GM12878 (cell line): ENCODE measurements at regions not wholly inside any gene's neighbourhood (a gene's known extent, or its start where the extent isn't known, plus 50 kb on each side); places are given as distances from the start of the nearest gene placed in this dataset.

Experiments used
- ATAC-seq: fragments of 200-7000 bp; cut with Tn5 transposase; 3 replicates; pipeline ENCODE4 v1.9.1; 2020; ENCODE audit warnings: mild to moderate bottlenecking, moderate library complexity
- BruUV-seq: library from RNA; stranded (reverse); fragments of 400-500 nt; replicated peaks from 2 replicates; lab custom pipeline; 2021; lab: Mats Ljungman, UMichigan
- CTCF ChIA-PET: fragments of 300-600 bp; sonication (Branson Sonifier 250); formaldehyde crosslinking; extraction: SDS; loops from one replicate; lab custom pipeline; 2021; ENCODE audit warnings: inconsistent platforms; lab: Yijun Ruan, JAX
- POLR2A ChIA-PET: fragments of 350-600 bp; formaldehyde crosslinking; extraction: SDS; loops from one replicate; lab custom pipeline; 2021; ENCODE audit warnings: inconsistent platforms; lab: Charles Lee
- RAD21 ChIA-PET: fragments of 300-600 bp; sonication (Branson Sonifier 250); formaldehyde crosslinking; loops from one replicate; lab custom pipeline; 2023; ENCODE audit warnings: antibody characterized with exemption; ENCODE audit not compliant: unreplicated experiment; lab: Charles Lee
- SMC1A ChIA-PET: fragments of 300-600 bp; sonication (Branson Sonifier 250); formaldehyde crosslinking; loops from one replicate; lab custom pipeline; 2023; ENCODE audit not compliant: unreplicated experiment, uncharacterized antibody; lab: Charles Lee
- DNase-seq: peaks from one replicate; pipeline ENCODE4 v3.0.0-alpha.2; 2011; ENCODE audit warnings: low read depth, low spot score
- FAIRE-seq: peaks from 3 replicates; lab custom pipeline; 2011; peaks lifted over from hg19 to GRCh38; lab: Jason Lieb, UNC
- H2AFZ ChIP-seq: 2 replicates; pipeline ENCODE4 v1.6.0; 2011; ENCODE audit warnings: low read depth, low read length, control low read depth; ENCODE audit not compliant: control insufficient read depth
- H3K27ac ChIP-seq: 2 replicates; pipeline ENCODE4 v1.5.1; 2011; ENCODE audit warnings: control low read depth; ENCODE audit not compliant: control insufficient read depth, insufficient read depth
- H3K27me3 ChIP-seq, 2 experiments: replicated peaks in 1 of 2; 2 replicates each; pipeline versions ENCODE4 v1.6.0 to v1.6.1; 2011; ENCODE audit warnings: low read length in 1 of 2; ENCODE audit not compliant: control insufficient read depth in 2 of 2, insufficient read depth in 2 of 2
- H3K36me3 ChIP-seq, 2 experiments: 2 replicates each; pipeline ENCODE4 v1.5.1; 2011; ENCODE audit warnings: low read length in 1 of 2; ENCODE audit not compliant: control insufficient read depth in 2 of 2, insufficient read depth in 2 of 2
- H3K4me1 ChIP-seq: 2 replicates; pipeline ENCODE4 v1.6.1; 2011; ENCODE audit warnings: mild to moderate bottlenecking, low read length, moderate library complexity, mixed read lengths; ENCODE audit not compliant: control insufficient read depth, insufficient read depth
- H3K4me2 ChIP-seq: 2 replicates; pipeline ENCODE4 v1.6.0; 2011; ENCODE audit warnings: control low read depth; ENCODE audit not compliant: control insufficient read depth, insufficient read depth
- H3K4me3 ChIP-seq: fragments of 200-600 bp; sonication (generic); 2 replicates; pipeline ENCODE4 v1.5.1; 2016
- H3K79me2 ChIP-seq: 2 replicates; pipeline ENCODE4 v1.6.0; 2011; ENCODE audit warnings: low read length; ENCODE audit not compliant: control insufficient read depth, insufficient read depth
- H3K9ac ChIP-seq: 2 replicates; pipeline ENCODE4 v1.8.0; 2011; ENCODE audit warnings: low read length, control low read depth, mixed read lengths; ENCODE audit not compliant: control insufficient read depth, insufficient read depth
- H3K9me3 ChIP-seq: replicated peaks from 3 replicates; pipeline ENCODE4 v1.5.1; 2011; ENCODE audit warnings: mild to moderate bottlenecking, low read length; ENCODE audit not compliant: control insufficient read depth, insufficient read depth
- H4K20me1 ChIP-seq: 2 replicates; pipeline ENCODE4 v1.6.0; 2011; ENCODE audit not compliant: control insufficient read depth, insufficient read depth
- ATF7 ChIP-seq: fragments of 450-650 bp; IDR thresholded peaks from 2 replicates; pipeline ENCODE4 v1.6.1; 2016; ENCODE audit warnings: low read depth, mild to moderate bottlenecking
- CEBPB ChIP-seq, 2 experiments: fragments of 150-350 bp in 1 of 2; IDR thresholded peaks; 2 replicates each; pipeline ENCODE4 v1.6.1; 2012 to 2014; ENCODE audit warnings: low read depth in 2 of 2, low read length in 2 of 2, borderline replicate concordance in 1 of 2, inconsistent platforms in 1 of 2
- CREB1 ChIP-seq: IDR thresholded peaks from 2 replicates; pipeline ENCODE4 v1.6.1; 2012; ENCODE audit warnings: low read depth, mild to moderate bottlenecking, inconsistent platforms
- CTCF ChIP-seq, 3 experiments: IDR thresholded peaks in 2 of 3; conservative IDR thresholded peaks in 1 of 3; 2 replicates each; pipeline ENCODE4 v1.5.1; 2011; ENCODE audit warnings: low read depth in 3 of 3, low read length in 3 of 3, mild to moderate bottlenecking in 3 of 3, control low read depth in 2 of 3, moderate library complexity in 2 of 3, inconsistent platforms in 1 of 3, mixed read lengths in 1 of 3; ENCODE audit not compliant: control insufficient read depth in 2 of 3, insufficient read depth in 1 of 3; ENCODE audit errors: extremely low read depth in 1 of 3
- IKZF2 ChIP-seq, 2 experiments: fragments of 450-650 bp; IDR thresholded peaks; 2 replicates each; pipeline ENCODE4 v1.6.1; 2017; ENCODE audit warnings: mild to moderate bottlenecking in 2 of 2, moderate library complexity in 2 of 2
- JUND ChIP-seq: IDR thresholded peaks from 2 replicates; pipeline ENCODE4 v1.6.1; 2012; ENCODE audit warnings: low read depth, mild to moderate bottlenecking, low read length, improper control_type of control experiment, moderate library complexity
- MEF2A ChIP-seq: IDR thresholded peaks from 2 replicates; pipeline ENCODE4 v1.6.1; 2011; ENCODE audit warnings: low read depth, mild to moderate bottlenecking, low read length, moderate library complexity; ENCODE audit not compliant: insufficient read depth
- MYB ChIP-seq: fragments of 150-350 bp; IDR thresholded peaks from 2 replicates; pipeline ENCODE4 v1.6.1; 2014; ENCODE audit warnings: mild to moderate bottlenecking, low read depth, low read length, borderline replicate concordance
- PBX3 ChIP-seq: IDR thresholded peaks from 2 replicates; pipeline ENCODE4 v1.6.1; 2011; ENCODE audit warnings: mild to moderate bottlenecking, low read depth, low read length, moderate library complexity; ENCODE audit not compliant: insufficient replicate concordance
- PKNOX1 ChIP-seq: fragments of 450-650 bp; IDR thresholded peaks from 2 replicates; pipeline ENCODE4 v1.6.1; 2016; ENCODE audit warnings: mild to moderate bottlenecking
- PRDM15 ChIP-seq: fragments of 450-650 bp; formaldehyde crosslinking; IDR thresholded peaks from 2 replicates; pipeline ENCODE4 v1.4.0; 2020; ENCODE audit warnings: mild to moderate bottlenecking, moderate library complexity
- SMARCA5 ChIP-seq: fragments of 450-650 bp; IDR thresholded peaks from 2 replicates; pipeline ENCODE4 v1.6.1; 2017; ENCODE audit warnings: mild to moderate bottlenecking
- SMC3 ChIP-seq: IDR thresholded peaks from 2 replicates; pipeline ENCODE4 v1.6.1; 2011; ENCODE audit warnings: low read length, improper control_type of control experiment, borderline replicate concordance
- WGBS: methylation state at CpG from one replicate; pipeline ENCODE4 v1.1.6; 2016; ENCODE audit warnings: low lambda C conversion rate; ENCODE audit not compliant: insufficient replicate concordance, insufficient coverage; ENCODE audit errors: missing lambda C conversion rate; 5-methylcytosine and 5-hydroxymethylcytosine counted together
- in situ Hi-C: fragments of 300-500 bp; cut with MboI; formaldehyde crosslinking; loops from 9 replicates; pipeline ENCODE4 v1.14.3; 2018; ENCODE audit warnings: mixed read lengths
- intact Hi-C: fragments of 100-400 bp; cut with micrococcal nuclease; formaldehyde crosslinking; loops from one replicate; pipeline ENCODE4 v1.14.2; 2022; ENCODE audit not compliant: unreplicated experiment

GRCh38 chr6:6815732-6816131, 227.2 kb downstream of the LY86 start:
- Histone ChIP-seq H3K79me2 (no peaks in the 10 kb centered on the region), H3K4me2 (no peak overlapping the region), H2AFZ (no peak overlapping the region), H3K4me1 (peaks cover 31% of the 10 kb centered on the region), H3K9ac (no peak overlapping the region), H3K36me3 (no peaks in the 10 kb centered on the region), H3K4me3 (no peak overlapping the region), H4K20me1 (no peaks in the 10 kb centered on the region), H3K27me3 (no peaks in the 10 kb centered on the region), H3K9me3 (no peaks in the 10 kb centered on the region), H3K27ac (no peak overlapping the region)
- ChIA-PET CTCF (interaction anchor here (1.3 kb wide), 1 partner anchor 10 kb away, joined by 3 read pairs; no protein-coding TSS in a partner anchor), POLR2A (interaction anchor here (1.0 kb wide), 1 partner anchor 9 kb away, joined by 3 read pairs; no protein-coding TSS in a partner anchor), SMC1A (interaction anchor here (2.0 to 2.1 kb wide), 2 partner anchors 11 to 41 kb away, joined by 7 read pairs; no protein-coding TSS in a partner anchor), RAD21 (interaction anchor here (0.9 to 2.1 kb wide), 3 partner anchors 16 to 64 kb away, joined by 3 to 13 read pairs (median 4); no protein-coding TSS in a partner anchor)
- DNase-seq (no peak), FAIRE-seq (no peak), ATAC-seq (no peak)
- in situ Hi-C loops (no loop called here), intact Hi-C loops (loop anchor here (2.0 to 5.0 kb wide), 3 partner anchors 17 to 102 kb away; no protein-coding TSS in a partner anchor)
- BruUV-seq, result no TSS peak
- WGBS, result 79% methylated on average over 5 of the region's 5 CpGs
- TF ChIP-seq SMC3 (no peak), JUND (no peak), ATF7 (no peak), CEBPB (IDR thresholded peaks at IDR 0.05; ENCODE audit: borderline replicate concordance in 1 of 2, low read depth in 2 of 2, low read length in 2 of 2) (no peak), CTCF (IDR thresholded peaks at IDR 0.05 in 2 of 3, conservative IDR thresholded peaks at IDR 0.05 in 1 of 3; ENCODE audit: control insufficient read depth in 2 of 3, extremely low read depth in 1 of 3, insufficient read depth in 1 of 3, low read depth in 3 of 3, low read length in 3 of 3) (no peak), SMARCA5 (no peak), PBX3 (no peak), IKZF2 (IDR thresholded peaks at IDR 0.05) (no peak), MEF2A (no peak), PKNOX1 (no peak), MYB (no peak), CREB1 (no peak), PRDM15 (CRISPR knock-in tag) (no peak)
